GM18907 (cell line): ENCODE measurements at regions not wholly inside any gene's neighbourhood (a gene's known extent, or its start where the extent isn't known, plus 50 kb on each side); places are given as distances from the start of the nearest gene placed in this dataset.
"Not testable (repeated sequence)": the region's sequence is repeated elsewhere in the genome, so short reads cannot be mapped to it uniquely, and the experiment has no call there.

Experiments
- ATAC-seq: cut with Tn5 transposase; IDR thresholded peaks from one replicate; pipeline ENCODE4 v1.9.1; 2021; ENCODE audit warnings: mild to moderate bottlenecking, moderate library complexity; ENCODE audit not compliant: unreplicated experiment

- peak; percentile 72 for ATAC-seq
Measured at GRCh38 chr6:126199466-126199865, 140.4 kb upstream of the CENPW start.

- ATAC-seq = no peak
Measured at GRCh38 chr6:126202707-126203106, 137.2 kb upstream of the CENPW start.

GRCh38 chr6:126204126-126204525 lies 135.8 kb upstream of the CENPW start:
- no peak for ATAC-seq

DNA sequence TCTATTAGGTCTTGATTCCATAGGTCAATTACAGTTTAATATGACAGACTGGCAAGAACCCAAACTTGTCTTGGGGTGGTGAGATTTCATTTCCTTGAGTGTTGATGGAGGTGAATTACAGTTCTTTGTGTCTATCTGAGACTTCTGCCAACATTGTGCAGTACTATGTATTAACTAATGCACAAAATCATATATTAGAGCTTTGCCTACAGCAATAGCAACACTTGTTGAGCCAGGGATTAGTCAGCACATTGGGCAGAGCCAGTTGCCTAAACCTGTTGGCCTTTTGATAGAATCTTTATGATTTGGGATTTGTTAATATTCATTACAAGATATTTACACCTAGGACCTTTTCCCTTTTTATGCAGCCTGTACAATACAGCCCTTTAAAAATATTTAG lies 135.3 kb upstream of the CENPW start:
- ATAC-seq = no peak

DNA sequence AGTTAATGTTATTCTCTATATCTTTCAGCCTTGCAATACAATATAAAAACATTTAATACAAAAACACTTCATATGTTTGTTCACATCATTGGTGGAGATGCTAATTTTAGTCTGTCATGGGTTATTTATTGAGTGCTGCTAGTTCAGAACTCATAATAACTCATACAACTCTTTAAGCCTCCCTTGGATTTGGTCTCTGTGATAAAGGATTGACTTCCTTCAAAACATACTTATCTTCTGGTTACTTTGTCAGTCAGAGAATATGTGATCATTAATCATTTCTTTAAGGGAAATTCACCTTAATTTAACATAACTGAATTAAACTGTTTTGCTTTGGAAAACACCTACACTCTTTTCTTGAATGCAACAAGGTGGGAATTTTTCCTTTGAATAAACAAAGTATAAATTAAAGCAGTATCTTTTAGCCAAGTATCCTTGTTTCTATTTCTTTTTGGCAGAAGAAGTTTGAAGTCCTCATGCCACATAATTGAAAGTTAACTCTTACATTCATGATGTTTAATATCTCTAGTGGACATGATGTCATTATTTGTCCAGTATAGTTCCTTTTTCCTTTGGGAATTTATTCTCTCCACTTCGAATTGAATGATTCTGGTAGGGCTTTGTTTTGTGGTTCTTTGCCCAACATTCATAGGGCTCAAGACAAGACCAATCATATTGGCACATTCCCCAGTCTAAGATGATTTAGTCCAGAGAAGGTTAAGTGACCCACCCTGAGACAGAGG lies 133.2 kb upstream of the CENPW start:
- no peak for ATAC-seq

DNA sequence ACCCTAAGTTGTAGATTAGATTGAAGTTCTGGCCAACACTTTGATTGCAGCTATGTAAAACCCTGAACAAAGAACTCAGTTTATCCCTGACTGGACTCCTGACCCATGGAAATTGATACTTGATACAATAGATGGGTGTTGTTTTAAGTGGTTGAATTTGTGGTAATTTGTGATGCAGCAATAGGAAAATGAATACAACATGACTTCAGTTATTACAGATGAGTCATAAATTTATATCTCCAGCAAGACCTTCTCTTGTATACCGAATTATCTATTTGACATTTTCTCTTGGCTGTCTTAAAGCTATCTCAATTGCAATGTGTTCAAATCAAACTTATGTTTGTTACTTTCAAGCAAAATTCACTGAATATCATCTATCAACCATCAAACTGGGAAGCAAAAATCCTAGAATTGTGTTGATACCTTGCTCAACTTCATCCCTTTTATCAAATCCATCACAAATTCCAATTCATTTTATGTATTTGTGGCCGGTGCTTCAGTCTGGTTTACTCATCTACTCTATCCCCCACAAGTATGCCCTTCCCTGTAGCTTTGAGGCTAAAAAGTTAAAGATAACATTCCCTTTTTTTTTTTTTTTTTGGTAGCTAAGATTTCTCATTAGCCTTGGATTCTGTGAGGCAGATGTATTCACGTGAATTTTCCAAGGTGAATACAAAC lies 129.4 kb upstream of the CENPW start:
- ATAC-seq = no peak

- no peak for ATAC-seq
Measured at GRCh38 chr6:126217497-126217896, 122.4 kb upstream of the CENPW start.

DNA sequence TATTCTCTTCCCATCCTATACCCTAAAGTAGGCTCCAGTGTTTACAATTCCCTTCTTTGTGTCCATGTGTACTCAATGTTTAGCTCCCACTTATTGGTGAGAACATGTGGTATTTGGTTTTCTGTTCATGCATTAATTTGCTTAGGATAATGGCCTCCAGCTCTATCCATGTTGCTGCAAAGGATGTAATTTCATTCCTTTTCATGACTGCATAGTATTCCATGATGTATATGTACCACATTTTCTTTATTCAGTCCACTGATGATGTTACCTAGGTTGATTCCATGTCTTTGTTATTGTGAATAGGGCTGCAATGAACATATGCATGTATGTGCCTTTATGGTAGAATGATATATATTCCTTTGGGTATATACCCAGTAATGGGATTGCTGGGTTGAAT lies 119.0 kb upstream of the CENPW start:
- not testable (repeated sequence) for ATAC-seq

DNA sequence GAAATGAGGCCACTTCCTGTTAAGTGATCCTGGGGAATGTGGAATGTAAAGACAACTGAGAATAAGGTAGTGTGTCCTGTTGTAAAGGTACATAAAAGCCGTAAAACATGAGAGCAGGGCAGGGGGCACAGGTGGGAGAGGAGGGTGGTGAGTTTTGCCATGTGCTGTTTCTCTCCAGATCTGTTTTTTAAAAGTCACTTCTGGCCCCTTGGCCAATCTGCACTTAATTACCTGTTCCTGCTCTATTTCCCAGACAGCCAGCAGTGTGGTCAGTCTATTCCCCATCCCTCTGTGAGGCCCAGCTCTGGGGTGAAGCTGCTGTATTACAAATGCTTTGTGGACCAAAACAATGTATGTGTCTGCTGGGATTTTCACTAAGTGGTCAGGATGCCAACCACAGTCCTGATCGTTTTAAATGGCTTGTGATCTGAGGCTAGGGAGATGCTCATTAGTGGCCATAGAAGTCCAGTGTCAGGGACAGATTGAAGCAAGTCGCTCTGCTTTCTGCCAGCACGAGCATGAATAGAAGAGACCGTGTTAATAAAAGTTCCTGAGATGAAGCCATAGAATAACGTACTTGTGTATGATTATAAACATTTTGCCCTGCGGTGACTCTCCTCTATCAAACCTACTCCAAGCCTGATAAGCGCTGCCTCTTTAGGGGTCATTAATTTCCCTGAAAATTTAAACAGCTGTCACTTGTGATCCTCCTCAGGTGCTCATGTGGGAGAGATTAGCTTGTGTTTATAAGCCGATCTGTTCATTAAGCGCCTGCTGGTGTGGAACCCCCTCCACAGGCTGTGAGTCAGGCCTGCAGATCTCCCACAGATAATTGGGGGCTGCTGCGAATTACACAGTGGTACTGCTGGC lies 111.8 kb upstream of the CENPW start:
- no peak for ATAC-seq

DNA sequence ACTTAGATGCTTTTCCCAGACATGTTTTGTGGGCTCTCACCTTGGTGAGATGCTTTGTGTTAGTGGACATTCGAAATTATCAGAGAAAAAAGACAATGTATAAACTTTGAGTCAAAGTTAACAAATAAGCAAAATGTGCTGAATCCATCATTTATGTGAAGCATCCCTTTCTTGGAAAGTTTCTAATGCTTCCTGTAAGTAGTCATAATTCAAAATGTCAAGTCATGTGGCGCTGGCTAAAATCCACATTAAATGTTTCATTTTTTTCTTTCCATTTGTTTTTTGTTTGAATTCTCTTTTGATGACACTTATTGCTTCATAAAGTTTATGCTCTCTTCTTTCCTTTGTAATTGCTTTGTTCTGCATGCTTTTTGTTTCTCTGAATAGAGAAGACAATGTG lies 107.2 kb upstream of the CENPW start:
- ATAC-seq = no peak

GRCh38 chr6:126233192-126233591 lies 106.7 kb upstream of the CENPW start:
- ATAC-seq = no peak

DNA sequence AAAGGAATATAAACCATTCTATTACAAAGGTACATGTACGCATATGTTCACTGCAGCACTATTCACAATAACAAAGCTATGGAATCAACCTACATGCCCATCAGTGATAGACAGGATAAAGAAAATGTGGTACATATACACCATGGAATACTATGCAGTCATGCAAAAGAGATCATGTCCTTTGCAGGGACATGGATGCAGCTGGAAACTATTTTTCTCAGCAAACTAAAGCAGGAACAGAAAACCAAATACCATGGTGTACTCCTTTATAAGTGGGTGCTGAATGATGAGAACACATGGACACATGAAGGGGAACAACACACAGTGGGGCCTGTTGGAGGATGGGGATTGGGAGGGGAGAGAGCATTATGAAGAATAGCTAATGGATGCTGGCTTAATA lies 104.6 kb upstream of the CENPW start:
- no peak for ATAC-seq

DNA sequence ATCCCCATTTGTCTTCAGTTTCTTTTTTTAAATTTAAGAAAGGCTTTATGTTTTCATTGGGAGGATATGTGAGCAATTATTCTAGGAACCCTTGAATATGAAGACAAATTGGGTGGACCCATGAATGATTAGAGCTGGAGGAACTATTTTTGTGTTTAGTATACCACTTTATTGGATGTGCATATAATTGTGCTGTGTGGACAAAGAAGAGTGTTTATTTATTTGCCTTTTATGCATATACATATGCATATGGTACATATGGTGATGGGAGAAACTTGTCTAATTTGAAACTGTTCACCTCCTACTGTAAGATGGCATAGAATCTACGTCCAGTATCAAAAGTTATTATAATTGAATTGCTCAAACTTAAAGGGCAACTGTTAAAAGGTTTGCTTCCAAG lies 94.8 kb upstream of the CENPW start:
- no peak for ATAC-seq

- ATAC-seq = no peak
Measured at GRCh38 chr6:126252154-126252553, 87.8 kb upstream of the CENPW start.

DNA sequence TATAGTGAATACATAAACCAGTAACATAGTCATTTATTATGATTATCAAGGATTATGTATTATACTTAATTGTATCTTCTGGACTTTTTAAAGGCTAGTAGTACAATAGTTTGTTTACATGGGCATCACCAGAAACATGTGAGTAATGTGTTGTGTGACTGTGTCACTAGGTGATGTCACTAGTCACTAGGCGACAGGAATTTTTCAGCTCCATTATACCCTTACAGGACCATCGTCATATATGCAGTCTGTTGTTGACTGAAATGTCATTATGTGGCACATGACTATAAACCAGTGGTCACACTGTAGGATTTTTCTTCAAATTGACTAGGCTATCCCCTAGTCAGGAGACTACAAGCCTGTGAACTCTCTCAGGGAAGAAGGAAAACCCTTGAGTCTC lies 86.5 kb upstream of the CENPW start:
- no peak for ATAC-seq

DNA sequence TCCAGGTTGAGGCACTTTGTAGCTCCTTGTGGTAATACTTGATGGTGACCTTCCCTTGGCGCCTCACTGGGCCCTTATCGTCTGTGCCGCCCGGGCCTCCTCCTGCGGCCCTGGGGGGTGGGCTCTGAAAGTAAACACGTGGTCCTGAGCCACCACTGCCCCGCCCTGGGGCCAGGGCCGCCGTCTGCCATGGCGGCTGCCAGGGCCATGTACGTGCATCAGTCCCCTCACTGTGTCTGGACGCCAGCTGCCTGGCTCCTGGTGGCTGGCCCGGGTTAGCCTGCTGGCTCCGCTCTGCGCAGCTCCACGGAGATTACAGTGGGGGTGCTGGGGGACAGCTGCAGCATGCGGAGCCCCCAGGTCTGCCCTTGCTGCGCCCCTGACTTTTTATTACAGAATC lies 81.8 kb upstream of the CENPW start:
- no peak for ATAC-seq

DNA sequence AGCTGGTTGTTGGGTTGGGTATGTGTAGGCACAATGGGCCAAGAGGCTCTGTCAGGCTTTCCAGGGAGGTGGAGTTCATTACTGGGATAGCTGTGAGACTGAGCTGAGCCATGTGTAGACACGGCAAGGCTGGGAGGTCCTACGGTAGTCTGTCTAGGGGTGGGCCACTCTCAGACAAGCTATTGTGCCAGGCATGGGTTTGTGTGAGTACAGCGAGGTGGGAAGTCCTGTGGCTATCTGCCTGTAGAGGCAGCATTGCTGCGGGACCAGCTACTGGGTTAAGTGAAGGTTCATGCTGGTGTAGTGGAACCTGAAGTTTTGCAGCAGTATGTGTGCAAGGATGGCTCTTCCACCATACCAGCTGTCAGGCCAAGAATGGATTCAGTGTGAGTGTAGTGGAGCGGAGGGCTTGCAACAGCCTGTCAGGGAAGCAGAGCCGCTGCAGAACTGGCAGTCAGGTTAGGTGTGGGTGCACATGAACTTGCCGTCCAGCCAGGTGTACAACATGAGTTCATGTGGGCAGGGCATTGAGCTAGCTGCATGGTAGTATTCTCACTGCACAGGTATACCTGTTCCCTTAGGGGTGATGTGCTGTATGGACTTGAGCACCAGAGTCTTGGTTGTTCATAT lies 78.0 kb upstream of the CENPW start:
- ATAC-seq = no peak

GRCh38 chr6:126264265-126264664 lies 75.7 kb upstream of the CENPW start:
- ATAC-seq = no peak

GRCh38 chr6:126266664-126267063 lies 73.3 kb upstream of the CENPW start:
- ATAC-seq = no peak

DNA sequence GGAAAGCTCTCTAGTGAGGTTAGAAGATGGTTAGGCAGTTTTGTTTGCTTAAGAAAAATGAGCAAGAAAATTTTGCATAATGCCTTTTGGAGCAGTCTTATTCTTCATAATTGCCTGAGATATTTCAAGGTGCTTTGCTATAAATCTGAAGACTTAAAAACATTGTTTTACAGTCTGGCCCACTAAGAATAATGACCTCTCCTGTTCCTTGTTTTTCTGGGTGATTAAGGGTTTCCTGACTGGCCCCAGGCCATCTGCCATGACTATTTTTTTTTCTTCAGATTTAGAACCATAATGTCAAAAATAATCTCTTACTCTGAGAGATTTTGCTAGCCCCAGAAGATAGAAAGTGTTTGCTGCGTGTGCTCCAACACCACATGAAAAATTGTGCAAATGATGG lies 72.3 kb upstream of the CENPW start:
- ATAC-seq = peak; percentile 20

DNA sequence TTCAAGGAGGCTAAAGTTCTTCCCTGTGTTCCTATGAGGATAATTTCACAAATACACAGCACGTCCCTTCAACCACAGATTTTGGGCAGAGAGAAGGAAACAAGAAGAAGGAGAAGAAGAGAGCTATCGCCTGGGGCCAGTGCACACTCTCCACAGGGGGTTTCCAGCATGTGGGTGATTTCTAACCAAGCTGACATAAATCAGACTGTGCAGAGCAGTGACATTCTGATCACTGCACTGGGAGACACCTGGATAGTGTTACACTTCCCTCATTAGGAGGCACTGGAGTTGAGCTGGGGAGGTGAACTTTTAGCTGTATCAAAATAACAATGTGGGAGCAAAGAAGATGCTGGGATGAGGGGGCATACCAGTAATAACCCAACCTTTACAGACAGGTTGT lies 71.8 kb upstream of the CENPW start:
- peak; percentile 98 for ATAC-seq
